ENCODE measurements at regions not wholly inside any gene's neighbourhood (a gene's known extent, or its start where the extent isn't known, plus 50 kb on each side); places are given as distances from the start of the nearest gene placed in this dataset.
"Not testable (repeated sequence)": the region's sequence is repeated elsewhere in the genome, so short reads cannot be mapped to it uniquely, and the experiment has no call there.

- ATAC-seq (no peak), DNase-seq (ENCODE audit: low spot score) (no peak)
These were observed 125.9 kb upstream of the NTF3 start for GRCh38 chr12:5305886-5306545.

GRCh38 chr12:5307065-5307464 is 124.8 kb upstream of the NTF3 start:
- ATAC-seq, result no peak
- DNase-seq (ENCODE audit: low spot score), result no peak

GRCh38 chr12:5308216-5308615 is 123.7 kb upstream of the NTF3 start:
- no peak for DNase-seq (ENCODE audit: low spot score)
- no peak for ATAC-seq

- no peak for ATAC-seq
- DNase-seq (ENCODE audit: low spot score), result no peak
These were observed 122.9 kb upstream of the NTF3 start for GRCh38 chr12:5308996-5309395.

- DNase-seq (ENCODE audit: low spot score), result no peak
These were observed 122.3 kb upstream of the NTF3 start for GRCh38 chr12:5309654-5310053.

GRCh38 chr12:5310151-5310550 is 121.8 kb upstream of the NTF3 start:
- DNase-seq (ENCODE audit: low spot score) (no peak), ATAC-seq (no peak)

More at GRCh38 chr12:5309654-5310053, 122.3 kb upstream of the NTF3 start:
- ATAC-seq, result no peak

GRCh38 chr12:5317556-5317955 is 114.4 kb upstream of the NTF3 start:
- ATAC-seq (no peak), DNase-seq (ENCODE audit: low spot score) (no peak)

GRCh38 chr12:5318874-5319273 is 113.0 kb upstream of the NTF3 start:
- DNase-seq (ENCODE audit: low spot score) (no peak), ATAC-seq (no peak)

GRCh38 chr12:5328669-5329517 is 103.0 kb upstream of the NTF3 start:
- no peak for ATAC-seq
- DNase-seq (ENCODE audit: low spot score), result no peak

- ATAC-seq, result no peak
- no peak for DNase-seq (ENCODE audit: low spot score)
These were observed 99.4 kb upstream of the NTF3 start for GRCh38 chr12:5332551-5332950.

GRCh38 chr12:5333096-5333495 is 98.8 kb upstream of the NTF3 start:
- DNase-seq (ENCODE audit: low spot score) (no peak), ATAC-seq (peak; percentile 15)

GRCh38 chr12:5335069-5335468 is 96.8 kb upstream of the NTF3 start:
- no peak for ATAC-seq

GRCh38 chr12:5341086-5341485 is 90.8 kb upstream of the NTF3 start:
- not testable (repeated sequence) for DNase-seq (ENCODE audit: low spot score); ATAC-seq

More at GRCh38 chr12:5335069-5335468, 96.8 kb upstream of the NTF3 start:
- no peak for DNase-seq (ENCODE audit: low spot score)

GRCh38 chr12:5343711-5344110 is 88.2 kb upstream of the NTF3 start:
- no peak for ATAC-seq
- no peak for DNase-seq (ENCODE audit: low spot score)

- DNase-seq (ENCODE audit: low spot score) (no peak), ATAC-seq (no peak)
These were observed 87.8 kb upstream of the NTF3 start for GRCh38 chr12:5344131-5344530.

GRCh38 chr12:5345534-5345933 is 86.4 kb upstream of the NTF3 start:
- no peak for DNase-seq (ENCODE audit: low spot score)
- no peak for ATAC-seq

GRCh38 chr12:5348057-5348456 is 83.9 kb upstream of the NTF3 start:
- no peak for ATAC-seq
- DNase-seq (ENCODE audit: low spot score), result no peak

GRCh38 chr12:5348491-5348890 is 83.4 kb upstream of the NTF3 start:
- ATAC-seq (no peak), DNase-seq (ENCODE audit: low spot score) (no peak)

- no peak for DNase-seq (ENCODE audit: low spot score)
- ATAC-seq, result no peak
These were observed 67.7 kb upstream of the NTF3 start for GRCh38 chr12:5364036-5364770.

- no peak for ATAC-seq
- DNase-seq (ENCODE audit: low spot score), result no peak
These were observed 62.6 kb upstream of the NTF3 start for GRCh38 chr12:5369298-5369697.

- no peak for ATAC-seq
- DNase-seq (ENCODE audit: low spot score), result no peak
These were observed 60.3 kb upstream of the NTF3 start for GRCh38 chr12:5371631-5372030.

GRCh38 chr12:5374713-5375112 is 57.2 kb upstream of the NTF3 start:
- ATAC-seq (no peak), DNase-seq (ENCODE audit: low spot score) (no peak)
